Left kidney (tissue), 1 donor: ENCODE measurements at regions not wholly inside any gene's neighbourhood (a gene's known extent, or its start where the extent isn't known, plus 50 kb on each side); places are given as distances from the start of the nearest gene placed in this dataset.

Experiments used
- DNase-seq: peaks from one replicate; pipeline ENCODE4 v3.0.0-alpha.2; 2013

DNA sequence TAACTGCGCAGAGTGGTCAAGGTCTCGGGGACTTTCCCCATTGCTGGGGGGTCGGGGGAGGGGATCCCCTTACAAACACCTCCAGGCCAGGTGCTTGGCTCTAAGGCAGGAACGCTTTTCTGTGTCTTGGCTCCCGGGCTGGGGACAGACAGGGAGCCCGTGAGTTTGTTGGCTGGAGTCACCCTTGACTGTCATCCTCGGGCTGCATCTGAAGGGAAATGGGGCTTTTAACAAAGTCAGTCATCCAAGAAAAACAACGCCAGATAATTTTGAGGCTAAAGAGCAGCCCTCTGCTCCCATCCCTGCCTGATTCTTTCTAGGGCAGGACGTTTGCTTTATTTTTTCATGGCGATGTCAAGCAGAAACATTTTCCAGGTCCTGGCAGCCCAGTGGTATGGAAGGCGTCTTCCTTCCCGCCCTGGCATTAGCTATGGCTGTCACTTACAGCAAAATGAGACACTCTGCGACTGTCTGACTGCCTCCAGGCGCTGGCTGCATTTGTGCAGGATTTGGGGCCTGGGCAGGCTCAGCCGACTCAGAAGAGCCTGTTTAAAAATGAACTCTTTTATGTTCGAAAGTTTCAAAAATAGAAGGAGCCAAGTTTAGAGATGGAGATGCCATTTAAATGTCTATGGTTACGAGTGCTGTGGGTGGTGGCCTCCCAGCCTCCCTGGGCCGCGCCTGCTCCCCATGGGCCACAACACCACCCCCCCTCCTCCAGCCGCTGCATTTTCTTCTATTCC is 54.7 kb upstream of the TNS3 start:
- DNase-seq = no peak

DNA sequence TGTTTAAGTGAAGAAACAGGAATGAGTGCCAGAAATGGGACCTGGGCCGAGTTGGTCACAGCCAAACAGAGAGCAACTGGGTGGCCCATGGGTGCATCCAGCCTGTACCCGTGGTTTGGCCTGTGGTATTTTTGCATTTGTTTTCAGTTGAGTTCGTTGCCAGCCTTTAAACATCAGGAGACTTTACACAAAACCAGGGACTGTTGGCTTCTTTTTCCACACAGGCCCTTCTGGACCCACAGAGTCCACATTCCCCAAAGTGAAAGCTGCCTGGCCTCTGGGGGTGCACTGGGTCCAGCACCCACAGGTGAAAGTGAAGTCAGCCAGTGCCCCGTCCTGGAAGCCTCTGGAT is 54.1 kb upstream of the TNS3 start:
- no peak for DNase-seq

DNA sequence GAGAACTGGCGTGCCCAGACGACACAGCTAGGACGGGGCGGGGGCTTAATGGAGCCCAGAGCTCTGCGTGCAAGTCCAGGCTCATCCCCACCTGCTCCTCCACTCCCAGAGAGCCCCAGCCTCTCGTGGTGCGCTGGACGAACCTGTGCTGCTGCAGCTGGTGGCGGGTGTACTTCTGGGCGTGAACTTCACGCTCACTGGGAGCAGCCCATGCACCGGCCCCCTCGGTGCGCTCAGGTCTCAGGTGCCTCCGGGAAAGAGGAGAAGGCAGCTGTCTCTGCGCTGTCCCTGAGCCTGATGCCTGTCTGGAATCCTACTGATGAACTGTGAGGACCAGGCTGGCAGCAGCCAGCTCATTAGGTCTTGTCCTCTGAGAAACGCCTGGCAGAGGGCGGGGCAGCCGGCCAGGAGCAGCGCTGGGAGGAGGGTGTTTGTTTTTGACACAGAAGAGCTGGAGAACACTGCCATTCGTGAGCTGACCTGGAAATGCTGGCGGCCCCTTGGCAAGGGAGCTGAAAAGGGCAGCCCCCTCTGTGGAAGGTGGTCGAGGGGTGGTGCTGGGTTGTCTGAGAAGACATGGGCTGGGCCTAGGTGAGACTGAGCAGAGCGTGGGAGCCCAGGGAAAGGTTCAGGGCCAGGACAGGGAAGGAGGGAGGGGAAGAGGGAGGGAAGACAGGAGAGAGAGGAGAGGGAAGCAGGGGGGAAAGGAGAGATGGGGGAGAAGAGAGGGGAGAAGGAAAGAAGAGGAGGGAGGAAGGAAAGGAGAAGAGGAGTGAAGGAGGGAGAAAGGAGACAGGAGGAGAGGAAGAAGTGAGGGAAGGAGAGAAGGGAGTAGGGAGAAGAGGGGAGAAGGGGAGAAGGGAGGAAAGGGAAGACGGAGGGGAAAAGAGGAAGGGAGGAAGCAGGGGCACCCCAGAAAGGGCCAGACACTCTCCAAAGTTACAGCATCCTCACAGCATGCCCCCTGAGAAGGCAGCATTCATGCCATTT is 53.5 kb upstream of the TNS3 start:
- DNase-seq = no peak

DNA sequence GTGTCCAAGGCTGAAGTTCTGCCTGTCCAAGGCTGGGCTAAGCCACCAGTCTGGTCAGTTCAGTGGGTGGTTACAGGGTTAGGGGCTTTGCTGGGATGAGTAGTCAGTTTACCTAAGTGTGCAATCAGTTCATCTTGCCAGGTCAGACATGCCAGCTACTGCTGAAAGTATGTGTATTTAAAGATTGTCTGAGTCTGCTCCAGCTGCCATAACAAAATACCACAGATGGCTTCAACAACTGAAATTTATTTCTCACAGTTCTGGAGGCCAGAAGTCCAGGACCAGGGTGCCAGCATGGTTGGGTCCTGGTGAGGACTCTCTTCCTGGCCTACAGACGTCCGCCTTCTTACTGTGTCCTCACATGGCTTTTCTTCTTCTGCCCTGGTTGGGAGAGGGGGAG is 52.4 kb upstream of the TNS3 start:
- no peak for DNase-seq

DNA sequence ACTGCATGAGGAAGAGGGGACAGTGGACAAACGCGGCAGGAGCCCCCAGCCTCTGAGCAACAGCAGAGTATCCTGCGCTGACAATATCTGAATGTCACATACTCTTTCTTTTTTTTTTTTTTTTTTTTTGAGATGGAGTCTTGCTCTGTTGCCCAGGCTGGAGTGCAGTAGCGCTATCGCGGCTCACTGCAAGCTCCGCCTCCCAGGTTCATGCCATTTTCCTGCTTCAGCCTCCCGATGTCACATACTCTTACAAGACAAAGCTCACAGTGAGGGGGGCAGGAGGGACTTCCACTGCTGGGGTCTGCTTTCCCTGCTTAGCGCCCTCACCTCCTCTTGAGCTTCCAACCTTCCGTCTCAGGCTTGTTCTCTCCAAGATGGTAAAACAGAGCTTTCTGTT is 51.2 kb upstream of the TNS3 start:
- DNase-seq = no peak
